Fibroblast of lung (primary cell): ENCODE measurements at regions not wholly inside any gene's neighbourhood (a gene's known extent, or its start where the extent isn't known, plus 50 kb on each side); places are given as distances from the start of the nearest gene placed in this dataset.

Experiments
- DNase-seq, 2 donors: peaks; one replicate each; pipeline versions ENCODE4 v3.0.0 to v3.0.0-alpha.2; 2010; ENCODE audit warnings: low read depth in 2 of 2
- H2AFZ ChIP-seq: 2 replicates; pipeline ENCODE4 v1.5.1; 2012; ENCODE audit warnings: low read length, control low read depth, inconsistent platforms
- H3K27ac ChIP-seq: 2 replicates; pipeline ENCODE4 v1.5.1; 2011; ENCODE audit warnings: low read length, control low read depth; ENCODE audit not compliant: insufficient read depth
- H3K27me3 ChIP-seq: 2 replicates; pipeline ENCODE4 v1.5.1; 2011; ENCODE audit warnings: mild to moderate bottlenecking, low read length; ENCODE audit not compliant: control insufficient read depth, insufficient read depth
- H3K36me3 ChIP-seq: 2 replicates; pipeline ENCODE4 v1.5.1; 2011; ENCODE audit warnings: low read length; ENCODE audit not compliant: control insufficient read depth, insufficient read depth
- H3K4me1 ChIP-seq: 2 replicates; pipeline ENCODE4 v1.5.1; 2011; ENCODE audit warnings: low read length; ENCODE audit not compliant: control insufficient read depth, insufficient read depth; ENCODE audit errors: extremely low read depth
- H3K4me2 ChIP-seq: 2 replicates; pipeline ENCODE4 v1.5.1; 2011; ENCODE audit warnings: low read length, control low read depth; ENCODE audit not compliant: insufficient read depth; ENCODE audit errors: extremely low read depth
- H3K4me3 ChIP-seq, 4 experiments: fragments of 200-600 bp in 1 of 4; sonication (generic) in 1 of 4; replicated peaks in 1 of 4; 2 replicates each; pipeline ENCODE4 v1.5.1; 2011 to 2016; ENCODE audit warnings: low read length in 4 of 4, low read depth in 3 of 4, mild to moderate bottlenecking in 3 of 4, control low read depth in 2 of 4, inconsistent platforms in 1 of 4, mixed read lengths in 1 of 4; ENCODE audit not compliant: insufficient read depth in 1 of 4; ENCODE audit errors: control extremely low read depth in 1 of 4
- H3K79me2 ChIP-seq: 2 replicates; pipeline ENCODE4 v1.5.1; 2012; ENCODE audit warnings: mild to moderate bottlenecking, low read length, inconsistent platforms; ENCODE audit not compliant: control insufficient read depth, insufficient read depth
- H3K9ac ChIP-seq: 2 replicates; pipeline ENCODE4 v1.5.1; 2011; ENCODE audit warnings: mild to moderate bottlenecking, low read length, control low read depth; ENCODE audit not compliant: insufficient read depth
- H3K9me3 ChIP-seq: 2 replicates; pipeline ENCODE4 v1.5.1; 2012; ENCODE audit warnings: low read depth, low read length; ENCODE audit not compliant: control insufficient read depth, insufficient read depth
- H4K20me1 ChIP-seq: 2 replicates; pipeline ENCODE4 v1.5.1; 2011; ENCODE audit warnings: low read length; ENCODE audit not compliant: control insufficient read depth, insufficient read depth; ENCODE audit errors: extremely low read depth
- CTCF ChIP-seq, 2 donors: IDR thresholded peaks in 1 of 2; conservative IDR thresholded peaks in 1 of 2; 1 replicate in 1 of 2; 2 replicates in 1 of 2; pipeline ENCODE4 v1.5.1; 2011 to 2012; ENCODE audit warnings: low read length in 2 of 2, control low read depth in 1 of 2, inconsistent platforms in 1 of 2, low read depth in 1 of 2, mild to moderate bottlenecking in 1 of 2
- EZH2 ChIP-seq: IDR thresholded peaks from 2 replicates; pipeline ENCODE4 v1.5.1; 2012; ENCODE audit warnings: low read length, control low read depth, mild to moderate bottlenecking; ENCODE audit errors: missing control alignments

- Histone ChIP-seq H4K20me1 (no peaks in the 10 kb centered on the region), H3K4me3 (no peak overlapping the region), H3K27ac (no peak overlapping the region), H3K9ac (no peak overlapping the region), H3K27me3 (no peaks in the 10 kb centered on the region), H2AFZ (no peak overlapping the region), H3K4me2 (no peak overlapping the region), H3K36me3 (no peaks in the 10 kb centered on the region), H3K79me2 (no peaks in the 10 kb centered on the region), H3K9me3 (no peaks in the 10 kb centered on the region), H3K4me1 (no peaks in the 10 kb centered on the region)
- TF ChIP-seq CTCF (conservative IDR thresholded peaks at IDR 0.05 in 1 of 2, IDR thresholded peaks at IDR 0.05 in 1 of 2; ENCODE audit: low read depth in 1 of 2, low read length in 2 of 2) (no peak), EZH2 (no peak)
- DNase-seq: no peak
Observed at GRCh38 chr5:51194671-51195070, 188.6 kb upstream of the ISL1 start.

GRCh38 chr5:51201024-51201423 is 182.2 kb upstream of the ISL1 start:
- no peak for DNase-seq
- Histone ChIP-seq H3K27me3 (no peaks in the 10 kb centered on the region), H3K27ac (no peak overlapping the region), H3K4me1 (no peaks in the 10 kb centered on the region), H2AFZ (no peak overlapping the region), H3K9me3 (no peaks in the 10 kb centered on the region), H4K20me1 (no peaks in the 10 kb centered on the region), H3K79me2 (no peaks in the 10 kb centered on the region), H3K36me3 (no peaks in the 10 kb centered on the region), H3K9ac (no peak overlapping the region), H3K4me2 (no peak overlapping the region), H3K4me3 (no peak overlapping the region)
- TF ChIP-seq EZH2 (no peak), CTCF (conservative IDR thresholded peaks at IDR 0.05 in 1 of 2, IDR thresholded peaks at IDR 0.05 in 1 of 2; ENCODE audit: low read depth in 1 of 2, low read length in 2 of 2) (no peak)

GRCh38 chr5:51201708-51202107 is 181.5 kb upstream of the ISL1 start:
- no peak for DNase-seq
- H3K9ac ChIP-seq: no peak overlapping the region
- no peak overlapping the region for H2AFZ ChIP-seq
- H3K4me2 ChIP-seq: no peak overlapping the region
- TF ChIP-seq EZH2 (no peak), CTCF (conservative IDR thresholded peaks at IDR 0.05 in 1 of 2, IDR thresholded peaks at IDR 0.05 in 1 of 2; ENCODE audit: low read depth in 1 of 2, low read length in 2 of 2) (no peak)
- no peaks in the 10 kb centered on the region for H3K79me2 ChIP-seq
- no peaks in the 10 kb centered on the region for H3K9me3 ChIP-seq
- H3K4me3 ChIP-seq: no peak overlapping the region
- no peaks in the 10 kb centered on the region for H3K27me3 ChIP-seq
- H3K36me3 ChIP-seq: no peaks in the 10 kb centered on the region
- H4K20me1 ChIP-seq: no peaks in the 10 kb centered on the region
- H3K4me1 ChIP-seq: no peaks in the 10 kb centered on the region
- H3K27ac ChIP-seq: no peak overlapping the region
